AG04450 (cell line): ENCODE measurements at regions not wholly inside any gene's neighbourhood (a gene's known extent, or its start where the extent isn't known, plus 50 kb on each side); places are given as distances from the start of the nearest gene placed in this dataset.

ENCODE experiments used
- CTCF ChIA-PET: fragments of 300-600, 350-600 bp; formaldehyde crosslinking; extraction: SDS; loops from one replicate; lab custom pipeline; 2022; ENCODE audit warnings: antibody characterized with exemption, inconsistent platforms; lab: Charles Lee
- POLR2A ChIA-PET: fragments of 350-600 bp; formaldehyde crosslinking; extraction: SDS; loops from one replicate; lab custom pipeline; 2021; ENCODE audit warnings: antibody characterized with exemption, inconsistent platforms; lab: Yijun Ruan, JAX
- DNase-seq: peaks from one replicate; pipeline ENCODE4 v3.0.0-alpha.2; 2011; ENCODE audit warnings: low read depth, low spot score
- H3K27ac ChIP-seq: one replicate; pipeline ENCODE4 v1.5.1; 2012; ENCODE audit warnings: low read depth, low read length, control low read depth
- H3K27me3 ChIP-seq: one replicate; pipeline ENCODE4 v1.6.0; 2012; ENCODE audit warnings: low read length; ENCODE audit not compliant: control insufficient read depth, insufficient read depth
- H3K4me3 ChIP-seq: 2 replicates; pipeline ENCODE4 v1.5.1; 2011; ENCODE audit warnings: mild to moderate bottlenecking, low read depth, low read length, control low read depth
- H3K9me3 ChIP-seq: 2 replicates; pipeline ENCODE4 v1.5.1; 2012; ENCODE audit warnings: low read length; ENCODE audit not compliant: control insufficient read depth, insufficient read depth
- TF ChIP-seq, protein P1 (sequence below): IDR thresholded peaks from 2 replicates; pipeline ENCODE4 v1.5.1; 2011; ENCODE audit warnings: low read depth, low read length, control low read depth, inconsistent platforms

DNA sequence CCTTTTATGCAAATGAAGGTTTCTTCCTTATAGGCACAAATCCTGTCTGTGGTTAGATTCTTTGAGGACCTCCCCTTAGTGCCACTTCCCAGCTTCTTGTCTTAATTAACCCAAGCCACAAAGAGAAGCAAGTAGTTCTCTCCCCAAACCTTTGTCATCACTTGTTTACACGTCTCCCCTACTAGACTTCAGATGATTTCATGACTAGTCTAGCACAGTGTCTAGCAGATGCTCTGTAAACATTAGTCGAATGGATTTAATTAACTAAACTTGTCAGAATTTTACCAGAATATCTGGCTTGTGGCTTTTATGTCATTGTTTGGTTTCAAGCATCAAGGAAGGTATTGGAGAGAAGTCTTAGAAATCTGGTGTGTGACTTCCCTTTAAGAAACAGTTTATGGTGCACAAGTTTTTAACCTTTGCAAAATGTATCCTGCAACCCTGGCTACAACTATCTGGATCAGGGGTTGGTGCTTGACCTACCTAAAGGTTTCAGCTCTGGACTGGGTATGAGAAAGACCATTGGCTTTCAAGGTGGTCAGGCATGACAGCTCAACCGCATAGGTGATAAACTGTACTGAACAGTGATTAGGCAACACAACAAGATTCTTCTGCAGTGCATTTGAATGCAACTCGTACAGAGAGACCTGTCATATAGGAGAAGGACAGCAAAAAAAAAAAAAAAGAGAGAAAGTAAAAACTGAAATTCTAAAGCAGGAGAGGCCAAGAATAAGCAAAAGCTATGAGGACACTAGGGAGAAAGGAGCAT, 93.2 kb upstream of the CCDC150 start:
- Histone ChIP-seq H3K4me3 (no peak overlapping the region), H3K27ac (no peak overlapping the region), H3K27me3 (no peaks in the 10 kb centered on the region), H3K9me3 (no peaks in the 10 kb centered on the region)
- TF ChIP-seq, protein P1, sequence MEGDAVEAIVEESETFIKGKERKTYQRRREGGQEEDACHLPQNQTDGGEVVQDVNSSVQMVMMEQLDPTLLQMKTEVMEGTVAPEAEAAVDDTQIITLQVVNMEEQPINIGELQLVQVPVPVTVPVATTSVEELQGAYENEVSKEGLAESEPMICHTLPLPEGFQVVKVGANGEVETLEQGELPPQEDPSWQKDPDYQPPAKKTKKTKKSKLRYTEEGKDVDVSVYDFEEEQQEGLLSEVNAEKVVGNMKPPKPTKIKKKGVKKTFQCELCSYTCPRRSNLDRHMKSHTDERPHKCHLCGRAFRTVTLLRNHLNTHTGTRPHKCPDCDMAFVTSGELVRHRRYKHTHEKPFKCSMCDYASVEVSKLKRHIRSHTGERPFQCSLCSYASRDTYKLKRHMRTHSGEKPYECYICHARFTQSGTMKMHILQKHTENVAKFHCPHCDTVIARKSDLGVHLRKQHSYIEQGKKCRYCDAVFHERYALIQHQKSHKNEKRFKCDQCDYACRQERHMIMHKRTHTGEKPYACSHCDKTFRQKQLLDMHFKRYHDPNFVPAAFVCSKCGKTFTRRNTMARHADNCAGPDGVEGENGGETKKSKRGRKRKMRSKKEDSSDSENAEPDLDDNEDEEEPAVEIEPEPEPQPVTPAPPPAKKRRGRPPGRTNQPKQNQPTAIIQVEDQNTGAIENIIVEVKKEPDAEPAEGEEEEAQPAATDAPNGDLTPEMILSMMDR: no peak
- DNase-seq: no peak
- ChIA-PET POLR2A (no interaction called here), CTCF (no interaction called here)

DNA sequence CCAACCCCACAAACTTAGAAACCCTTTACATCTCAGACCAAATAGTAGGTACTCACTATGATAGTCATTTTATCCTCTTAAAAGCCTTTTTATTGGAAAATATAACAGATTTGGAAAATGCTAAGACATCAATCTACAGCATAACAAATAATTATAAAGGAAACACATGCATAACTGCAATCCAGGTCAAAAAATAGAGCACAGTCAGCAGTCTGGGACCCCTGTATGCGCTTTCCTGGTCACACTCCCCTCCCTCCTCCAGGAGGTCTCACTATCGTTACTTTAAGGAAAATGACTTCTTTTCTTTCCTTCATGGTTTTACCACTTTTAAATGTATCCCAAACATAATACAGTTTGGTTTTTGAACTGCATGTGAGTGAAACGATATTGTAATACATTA, 90.5 kb upstream of the CCDC150 start:
- no peak overlapping the region for H3K27ac ChIP-seq
- H3K4me3 ChIP-seq: no peak overlapping the region
- H3K9me3 ChIP-seq: no peaks in the 10 kb centered on the region
- ChIA-PET POLR2A (no interaction called here), CTCF (no interaction called here)
- no peaks in the 10 kb centered on the region for H3K27me3 ChIP-seq
- DNase-seq: no peak
- TF ChIP-seq, protein P1: no peak

DNA sequence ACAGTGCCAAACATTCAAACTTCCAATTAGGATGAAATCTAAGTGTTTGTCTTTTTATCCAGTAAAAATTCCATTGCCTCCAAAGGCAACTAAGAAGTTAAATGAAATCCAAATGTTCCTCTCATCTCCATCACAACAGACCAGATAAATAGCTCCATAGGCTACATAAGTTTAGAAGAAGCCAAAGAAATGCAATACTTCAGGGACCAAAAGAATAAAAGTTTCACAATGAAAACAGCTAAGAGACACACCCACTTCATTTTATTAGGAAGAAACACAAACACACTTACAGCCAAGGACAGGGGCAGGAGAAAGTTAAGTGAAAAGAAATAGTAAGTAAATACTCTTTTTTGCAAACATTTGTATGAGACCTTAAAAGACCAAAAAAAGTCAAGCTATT, 88.5 kb upstream of the CCDC150 start:
- no peaks in the 10 kb centered on the region for H3K9me3 ChIP-seq
- H3K4me3 ChIP-seq: no peak overlapping the region
- DNase-seq: no peak
- TF ChIP-seq, protein P1: no peak
- no peak overlapping the region for H3K27ac ChIP-seq
- ChIA-PET POLR2A (no interaction called here), CTCF (interaction anchor here (0.5 kb wide), 1 partner anchor 114 kb away, joined by 5 read pairs; no protein-coding TSS in a partner anchor)
- H3K27me3 ChIP-seq: no peaks in the 10 kb centered on the region

DNA sequence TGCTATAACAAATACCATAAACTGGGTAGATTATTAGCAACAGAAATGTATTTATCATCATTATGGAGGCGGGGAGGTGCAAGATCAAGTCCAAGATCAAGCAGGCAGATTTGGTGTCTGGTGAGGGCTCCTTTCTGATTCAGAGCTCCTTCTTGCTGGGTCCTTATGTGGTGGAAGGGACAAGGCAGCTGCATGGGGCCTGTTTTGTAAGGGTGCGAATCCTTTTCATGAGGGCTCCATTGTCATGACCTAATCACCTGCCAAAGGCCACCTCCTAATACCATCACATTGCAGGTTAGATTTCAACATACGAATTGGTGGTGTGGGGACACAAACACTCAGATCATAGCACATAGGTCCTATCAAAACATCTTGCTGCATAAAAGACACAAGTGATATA, 84.4 kb upstream of the CCDC150 start:
- H3K4me3 ChIP-seq: no peak overlapping the region
- H3K9me3 ChIP-seq: no peaks in the 10 kb centered on the region
- TF ChIP-seq, protein P1: no peak
- DNase-seq: no peak
- ChIA-PET POLR2A (no interaction called here), CTCF (no interaction called here)
- H3K27me3 ChIP-seq: no peaks in the 10 kb centered on the region
- H3K27ac ChIP-seq: no peak overlapping the region

DNA sequence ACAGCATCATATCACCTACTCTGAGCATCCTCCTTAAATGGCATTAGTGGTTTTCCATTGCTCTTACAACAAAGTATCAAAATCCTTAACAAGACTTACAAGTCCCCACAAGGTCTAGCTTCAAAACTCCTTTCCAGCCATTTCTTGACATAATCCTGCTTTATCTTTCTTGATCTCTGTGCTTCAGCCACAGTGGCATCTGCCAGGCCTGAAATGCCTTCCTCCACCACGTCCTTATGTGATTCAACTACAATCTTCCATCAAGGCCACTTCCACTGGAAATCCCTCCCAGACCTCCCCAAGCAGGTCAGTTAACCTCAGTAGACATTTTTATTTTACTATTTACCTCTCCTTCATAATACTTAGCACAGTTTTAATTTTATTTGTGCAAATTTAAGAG, 83.8 kb upstream of the CCDC150 start:
- POLR2A ChIA-PET: no interaction called here
- DNase-seq: no peak
- TF ChIP-seq, protein P1: no peak
- H3K27ac ChIP-seq: no peak overlapping the region
- no peaks in the 10 kb centered on the region for H3K27me3 ChIP-seq
- no peaks in the 10 kb centered on the region for H3K9me3 ChIP-seq
- no peak overlapping the region for H3K4me3 ChIP-seq
- CTCF ChIA-PET: no interaction called here
